SK-MEL-5 (cell line): ENCODE measurements at regions not wholly inside any gene's neighbourhood (a gene's known extent, or its start where the extent isn't known, plus 50 kb on each side); places are given as distances from the start of the nearest gene placed in this dataset.
"Not testable (repeated sequence)": the region's sequence is repeated elsewhere in the genome, so short reads cannot be mapped to it uniquely, and the experiment has no call there.

Experiments
- DNase-seq: peaks from one replicate; pipeline ENCODE4 v3.0.0-alpha.2; 2016; ENCODE audit warnings: low read depth, low spot score
- in situ Hi-C: cut with HindIII; loops from 2 replicates; pipeline ENCODE4 v1.10.0; 2016; ENCODE audit warnings: low sequenced_read_pairs, high pct_unique_total_duplicates, low pct_unique_long_range_greater_than_20kb

DNA sequence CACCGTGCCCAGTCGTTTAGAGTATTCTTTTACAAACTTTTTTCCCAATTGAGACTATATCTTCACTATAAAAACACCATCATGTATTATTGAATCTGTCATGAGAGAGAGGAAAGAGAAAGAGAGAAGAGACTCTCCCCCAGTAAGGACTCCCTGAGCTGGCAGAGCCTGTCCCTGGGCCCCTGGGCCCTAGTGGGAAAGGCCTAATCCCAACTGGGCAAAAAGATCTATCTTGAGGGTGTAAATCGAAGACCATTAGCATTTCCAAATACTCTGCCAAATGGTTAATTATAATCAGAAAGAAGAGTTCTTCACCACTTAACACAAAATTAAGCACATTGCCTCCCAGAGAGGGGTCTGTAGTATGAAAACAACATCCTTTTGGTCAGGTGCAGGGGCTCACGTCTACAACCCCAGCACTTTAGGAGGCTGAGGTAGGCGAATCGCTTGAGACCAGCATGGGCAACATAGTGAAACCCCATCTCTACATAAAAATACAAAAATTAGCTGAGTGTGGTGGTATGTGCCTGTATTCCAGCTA, 108.2 kb downstream of the SKIDA1 start:
- DNase-seq = no peak
- in situ Hi-C loops = no loop called here

GRCh38 chr10:21413680-21414079, 111.8 kb downstream of the SKIDA1 start:
- in situ Hi-C loops = no loop called here

GRCh38 chr10:21413268-21413667, 112.2 kb downstream of the SKIDA1 start:
- in situ Hi-C loops = no loop called here
- no peak for DNase-seq

More at GRCh38 chr10:21413680-21414079, 111.8 kb downstream of the SKIDA1 start:
- DNase-seq = no peak

DNA sequence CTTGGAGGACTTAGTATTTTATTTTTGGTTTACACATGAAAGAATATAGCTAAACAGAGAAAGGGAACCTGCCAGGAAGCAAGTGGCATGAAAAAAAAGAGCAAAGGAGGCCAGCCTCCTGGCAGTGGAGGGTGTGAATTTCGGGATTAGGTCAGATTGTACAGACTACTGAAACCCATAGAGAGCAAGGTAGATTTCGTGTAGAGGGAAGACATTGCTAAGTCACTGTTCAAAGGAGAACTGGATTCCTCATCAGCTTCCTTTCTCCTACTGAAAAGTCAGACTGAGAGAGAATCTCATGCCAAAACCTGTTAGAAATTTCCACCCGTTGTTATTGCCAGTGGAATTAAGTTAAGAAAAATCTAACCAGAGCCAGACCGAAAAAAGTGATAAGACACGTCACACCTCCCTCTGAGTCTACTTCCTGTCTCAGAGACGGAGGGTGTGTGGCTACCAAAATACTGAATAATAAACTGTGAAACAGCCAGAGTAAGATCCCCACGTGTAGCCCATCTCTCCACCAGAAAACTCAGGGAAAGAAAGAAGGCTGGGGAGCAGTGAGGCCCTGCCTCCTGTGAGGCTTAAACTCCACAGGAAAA, 118.8 kb downstream of the SKIDA1 start:
- no peak for DNase-seq
- in situ Hi-C loops = no loop called here

DNA sequence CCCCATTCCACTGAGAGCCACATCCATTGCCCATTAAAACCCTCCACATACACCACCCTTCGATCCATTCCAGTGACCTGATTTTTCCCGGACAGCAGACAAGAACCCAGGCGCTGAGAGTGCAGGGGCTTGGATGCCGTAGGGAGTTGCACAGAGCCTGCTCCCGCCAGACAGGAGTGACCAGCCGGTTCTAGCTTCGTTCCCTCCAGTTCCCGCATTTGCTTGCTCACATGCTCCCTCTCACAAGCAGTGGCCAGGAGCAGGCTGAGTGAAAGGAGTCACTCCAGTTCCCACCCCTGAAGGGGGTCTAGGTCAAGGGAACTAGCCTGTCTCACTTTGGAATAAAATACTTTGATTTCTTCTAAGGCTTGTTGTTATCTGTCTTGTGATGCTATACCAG, 119.5 kb downstream of the SKIDA1 start:
- no peak for DNase-seq
- in situ Hi-C loops = no loop called here

DNA sequence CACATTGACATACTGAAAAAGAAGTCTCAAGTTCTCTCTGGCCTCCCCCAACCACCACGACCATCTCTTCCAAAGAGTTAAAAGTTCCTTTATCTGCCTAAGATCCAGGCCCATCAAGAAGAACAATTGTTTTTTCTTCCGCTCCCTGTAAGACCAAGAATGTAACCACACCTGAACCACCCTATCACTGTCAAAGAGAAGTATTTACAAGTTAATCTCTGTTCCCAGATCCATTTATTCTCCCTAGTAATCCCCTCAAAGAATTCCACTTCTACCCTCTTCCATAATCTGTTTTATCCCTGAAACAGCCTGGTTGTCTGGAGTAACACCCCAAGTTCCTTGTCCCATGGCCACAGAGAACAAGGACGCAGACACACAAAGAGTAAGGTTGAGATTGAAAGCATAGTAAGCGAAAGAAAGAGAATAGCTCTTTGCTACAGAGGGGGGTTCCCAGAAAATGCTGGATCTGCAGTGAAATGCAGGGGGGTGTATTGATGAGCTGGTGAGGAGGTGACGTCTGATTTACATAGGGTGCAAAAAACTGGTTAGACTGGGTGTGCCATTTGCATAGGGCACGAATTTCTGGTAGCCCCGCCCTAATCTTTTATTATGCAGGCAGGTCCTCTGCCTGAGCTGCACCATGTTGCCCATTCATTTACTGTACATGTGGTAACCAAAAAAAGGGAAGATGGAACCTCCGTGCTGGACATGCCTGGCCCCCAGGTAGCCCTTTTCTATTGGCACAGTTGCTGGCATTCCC, 122.0 kb downstream of the SKIDA1 start:
- no peak for DNase-seq
- in situ Hi-C loops = no loop called here

DNA sequence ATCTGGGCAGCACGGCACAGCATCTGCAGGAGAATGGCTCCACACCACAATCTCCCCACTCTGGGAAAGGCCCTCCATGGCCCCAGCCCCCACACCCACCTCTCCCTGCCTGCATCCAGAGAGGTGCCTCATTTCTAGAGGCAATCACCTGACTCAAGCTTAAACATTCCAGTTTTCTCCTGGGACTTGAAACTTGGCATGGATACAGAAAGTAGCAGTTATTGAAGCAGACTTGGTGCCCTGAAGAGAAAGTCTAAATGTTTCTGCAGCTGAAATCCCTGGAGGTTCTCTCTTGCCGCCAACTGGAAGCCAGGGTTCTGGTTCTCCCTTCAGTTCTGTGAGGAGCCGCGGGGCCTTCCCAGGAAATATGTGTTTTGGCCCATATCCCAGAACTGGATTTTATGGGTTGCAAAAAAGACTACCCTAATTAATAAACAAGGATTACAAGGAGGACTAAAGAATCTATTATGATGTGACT, 122.8 kb downstream of the SKIDA1 start:
- peak; percentile 15 for DNase-seq
- in situ Hi-C loops = no loop called here

GRCh38 chr10:21401196-21401595, 124.3 kb downstream of the SKIDA1 start:
- no peak for DNase-seq
- in situ Hi-C loops = no loop called here

GRCh38 chr10:21399392-21400035, 126.0 kb downstream of the SKIDA1 start:
- DNase-seq = peak; percentile 4
- in situ Hi-C loops = no loop called here

- no peak for DNase-seq
- in situ Hi-C loops = no loop called here
Observed at GRCh38 chr10:21398563-21399231, 126.8 kb downstream of the SKIDA1 start.

GRCh38 chr10:21396889-21397288, 128.6 kb downstream of the SKIDA1 start:
- DNase-seq = no peak

DNA sequence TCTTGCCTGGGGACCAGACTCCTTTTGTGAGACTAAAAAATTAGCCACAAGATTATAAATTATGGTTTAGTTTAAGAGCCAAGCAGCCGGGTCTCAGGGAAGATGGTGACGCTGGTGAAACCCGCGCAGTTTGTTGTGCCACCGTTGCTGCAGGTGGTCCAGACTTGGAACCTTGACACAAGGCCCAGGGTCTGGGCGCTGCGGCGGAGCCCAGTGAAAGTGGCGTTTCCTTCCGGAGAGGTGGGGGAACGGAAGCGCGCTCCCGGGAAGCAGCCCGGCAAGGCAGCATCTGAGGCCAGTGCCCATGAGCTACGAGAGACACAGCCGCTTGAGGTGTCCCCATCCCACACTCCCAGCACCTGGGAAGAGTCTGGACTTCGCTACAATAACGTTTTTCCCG, 131.6 kb downstream of the SKIDA1 start:
- in situ Hi-C loops = no loop called here
- DNase-seq = no peak

More at GRCh38 chr10:21396889-21397288, 128.6 kb downstream of the SKIDA1 start:
- in situ Hi-C loops = no loop called here

GRCh38 chr10:21388589-21388988, 136.9 kb downstream of the SKIDA1 start:
- DNase-seq = no peak
- in situ Hi-C loops = no loop called here

- in situ Hi-C loops = no loop called here
- DNase-seq = no peak
Observed at GRCh38 chr10:21387868-21388267, 137.6 kb downstream of the SKIDA1 start.

DNA sequence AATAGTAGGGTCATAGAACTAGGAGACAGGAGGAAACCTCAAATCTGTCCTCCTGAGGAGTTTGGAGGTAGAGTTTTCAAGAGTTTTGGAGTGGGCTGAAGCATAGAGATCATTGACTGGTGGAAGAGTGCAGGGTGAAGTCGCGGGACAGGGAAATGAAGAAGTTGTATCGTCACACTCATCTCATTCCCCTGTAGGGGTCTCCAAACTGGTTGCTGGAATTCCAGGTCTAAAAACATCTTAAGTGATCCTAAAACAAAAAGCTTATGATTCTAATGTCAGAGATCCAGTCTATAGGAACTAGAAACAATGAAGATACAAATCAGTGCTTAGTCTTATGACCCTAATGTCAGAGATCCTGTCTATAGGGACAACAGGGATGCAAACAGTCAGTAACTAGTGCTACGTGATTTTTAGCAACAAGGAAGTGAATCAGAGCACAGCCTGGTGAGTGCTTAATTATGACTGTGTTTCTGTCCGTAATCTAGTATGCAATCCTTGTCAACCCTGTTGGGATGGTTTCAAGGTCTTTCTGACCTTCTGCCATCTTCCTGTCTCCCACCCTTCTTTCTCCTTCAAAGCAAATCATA, 139.4 kb downstream of the SKIDA1 start:
- in situ Hi-C loops = no loop called here
- DNase-seq = no peak

GRCh38 chr10:21385536-21385935, 139.9 kb downstream of the SKIDA1 start:
- no peak for DNase-seq
- in situ Hi-C loops = no loop called here

GRCh38 chr10:21379143-21379542, 146.3 kb downstream of the SKIDA1 start:
- no peak for DNase-seq
- in situ Hi-C loops = no loop called here

DNA sequence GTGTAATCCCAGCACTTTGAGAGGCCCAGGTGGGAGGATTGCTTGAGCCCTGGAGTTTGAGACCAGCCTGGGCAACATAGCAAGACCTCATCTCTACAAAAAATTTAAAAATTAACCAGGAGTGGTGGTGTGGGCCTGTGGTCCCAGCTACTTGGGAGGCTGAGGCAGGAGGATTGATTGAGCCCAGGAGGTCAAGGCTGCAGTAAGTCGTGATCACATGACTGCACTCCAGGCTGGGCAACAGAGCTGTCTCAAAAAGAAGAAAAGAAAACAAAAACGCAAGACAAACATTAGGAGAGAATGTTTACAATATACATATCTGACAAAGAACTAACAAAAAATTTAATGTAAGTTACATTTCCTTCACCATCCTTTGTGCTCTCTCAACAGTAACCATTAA, 150.2 kb downstream of the SKIDA1 start:
- DNase-seq, in situ Hi-C loops: not testable (repeated sequence)
